Hematopoietic multipotent progenitor cell treated with erythropoietin and hydrocortisone succinate and interleukin-3 and kit ligand, for 4 days (in vitro differentiated cells): ENCODE measurements at regions not wholly inside any gene's neighbourhood (a gene's known extent, or its start where the extent isn't known, plus 50 kb on each side); places are given as distances from the start of the nearest gene placed in this dataset.

Experiments
- DNase-seq: peaks from one replicate; pipeline ENCODE4 v3.0.0-alpha.2; 2015

- no peak for DNase-seq
Observed at GRCh38 chr1:216908126-216908525, 184.9 kb upstream of the ESRRG start.

GRCh38 chr1:216907100-216907499 lies 183.9 kb upstream of the ESRRG start:
- DNase-seq: no peak

DNA sequence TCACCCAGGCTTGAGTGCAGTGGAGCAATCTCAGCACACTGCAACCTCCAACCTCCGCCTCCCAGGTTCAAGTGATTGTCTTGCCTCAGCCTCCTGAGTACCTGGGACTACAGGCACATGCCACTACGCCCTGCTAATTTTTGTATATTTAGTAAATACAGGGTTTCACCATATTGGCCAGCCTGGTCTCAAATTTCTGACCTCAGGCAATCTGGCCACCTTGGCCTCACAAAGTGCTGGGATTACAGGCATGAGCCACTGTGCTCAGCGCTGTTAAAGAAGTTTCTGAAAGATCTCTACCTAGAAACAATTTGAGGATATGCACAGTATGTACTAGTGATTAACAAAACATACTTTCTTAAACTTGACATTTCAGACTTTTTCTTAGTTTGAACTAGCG lies 182.6 kb upstream of the ESRRG start:
- no peak for DNase-seq

GRCh38 chr1:216905137-216905536 lies 181.9 kb upstream of the ESRRG start:
- no peak for DNase-seq

GRCh38 chr1:216904471-216904870 lies 181.2 kb upstream of the ESRRG start:
- no peak for DNase-seq

DNA sequence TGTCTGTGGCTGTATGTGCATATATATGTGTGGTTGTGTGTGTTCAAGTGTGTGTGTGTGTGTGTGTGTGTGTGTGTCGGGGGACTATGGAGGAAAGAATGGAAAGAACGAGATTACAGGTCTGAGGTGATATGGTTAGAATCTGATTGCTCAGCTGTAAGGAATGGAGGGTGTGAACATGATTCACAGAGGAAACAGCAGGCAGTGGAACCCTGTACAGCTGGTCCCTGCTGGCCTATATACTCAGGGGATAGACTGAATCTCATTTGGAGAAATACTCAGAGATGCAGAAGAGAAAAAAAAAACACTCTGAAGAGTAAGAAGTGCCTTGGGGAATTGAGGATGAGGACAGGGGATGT lies 180.1 kb upstream of the ESRRG start:
- DNase-seq: no peak

DNA sequence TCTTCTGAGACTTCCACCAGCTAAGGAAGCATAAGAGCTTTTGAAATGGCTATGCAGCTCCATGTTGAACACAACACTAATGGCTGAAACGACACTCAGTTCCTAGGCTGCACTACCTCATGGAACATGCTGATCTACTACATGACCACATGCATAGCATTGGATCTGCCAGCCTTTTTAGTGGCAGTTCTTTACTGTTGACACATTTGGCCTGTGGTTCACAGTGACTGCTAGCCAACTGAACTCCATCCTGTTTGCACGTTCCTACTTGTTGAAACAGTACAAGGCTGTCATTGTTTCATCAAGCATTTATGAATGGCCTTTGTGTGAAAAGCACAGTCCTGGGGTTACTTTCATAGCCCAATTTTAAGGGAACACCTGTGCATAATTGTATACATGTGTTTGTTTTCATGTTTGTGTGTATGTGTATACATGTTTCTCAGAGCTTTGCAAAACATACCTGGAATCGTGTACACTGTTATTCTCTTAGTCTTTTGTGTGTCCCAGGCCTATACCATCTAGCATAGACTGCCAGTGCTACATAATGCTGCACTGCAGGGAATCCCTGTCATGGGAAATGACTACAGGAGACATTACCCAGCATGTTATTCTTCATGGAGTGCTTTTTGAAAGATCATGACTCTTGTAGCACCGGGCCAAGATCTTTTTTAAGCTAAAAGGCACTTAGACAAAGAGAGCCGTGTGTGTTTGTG lies 179.6 kb upstream of the ESRRG start:
- DNase-seq: no peak

DNA sequence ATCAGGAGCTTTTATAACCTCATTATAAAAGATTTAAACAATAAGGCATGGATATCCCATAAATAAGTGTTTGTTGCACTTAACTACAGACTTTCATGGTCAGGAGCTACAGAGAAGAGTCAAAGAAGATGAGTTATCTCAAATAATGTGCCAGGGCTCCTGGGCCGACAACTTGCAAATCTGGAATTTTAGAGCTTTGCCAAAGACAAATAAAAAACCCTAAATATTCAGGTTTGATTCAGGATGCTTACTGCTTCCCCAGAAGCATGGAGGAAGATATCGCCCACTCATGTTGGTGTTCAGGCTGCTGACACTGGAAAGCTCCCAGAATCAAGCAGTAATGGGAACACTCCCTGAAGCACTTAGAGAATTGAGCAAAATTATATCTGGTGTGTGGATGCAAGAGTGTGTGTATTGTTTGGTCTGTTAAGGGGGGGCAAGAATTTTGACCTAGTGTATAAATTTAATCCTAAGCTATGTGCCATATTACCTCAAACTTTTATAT lies 176.9 kb upstream of the ESRRG start:
- DNase-seq: no peak

DNA sequence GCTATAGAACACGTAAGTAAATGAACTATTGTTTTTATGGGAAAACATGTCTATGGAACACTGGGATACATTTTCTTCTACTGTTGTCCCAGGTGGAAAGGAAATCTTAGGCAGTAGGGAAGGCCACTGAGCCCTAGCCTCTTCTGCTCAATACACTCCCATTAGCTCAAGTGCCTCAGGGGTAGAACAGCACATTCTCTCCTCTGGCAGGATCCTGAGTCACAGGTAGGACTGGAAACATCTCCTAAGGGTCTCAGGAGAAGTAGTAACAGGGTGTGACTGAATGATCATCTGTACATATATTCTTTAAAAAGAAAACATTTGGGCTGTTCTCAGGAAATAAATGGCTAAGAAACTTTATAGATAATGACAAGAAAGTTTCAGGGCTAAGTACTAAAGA lies 175.6 kb upstream of the ESRRG start:
- no peak for DNase-seq

DNA sequence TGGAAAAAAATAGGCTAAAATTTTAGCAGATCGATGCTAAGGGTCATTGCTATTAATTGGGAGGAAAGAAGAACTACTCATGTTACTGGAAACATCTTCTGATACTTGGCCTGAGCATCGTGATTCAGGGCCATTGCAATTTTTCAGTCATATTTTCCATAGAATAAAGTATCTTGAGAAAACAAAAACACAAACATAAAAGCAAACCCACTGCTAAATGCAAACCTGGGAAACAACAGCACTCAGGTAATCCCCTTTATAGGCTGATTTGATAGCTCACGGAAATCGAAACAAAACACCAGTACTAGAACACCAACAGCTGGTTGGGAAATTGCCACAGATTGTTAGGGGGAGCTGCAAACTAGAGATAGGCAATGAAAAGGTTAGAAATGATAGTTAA lies 172.9 kb upstream of the ESRRG start:
- no peak for DNase-seq

GRCh38 chr1:216894494-216894893 lies 171.3 kb upstream of the ESRRG start:
- no peak for DNase-seq

GRCh38 chr1:216892581-216893160 lies 169.4 kb upstream of the ESRRG start:
- no peak for DNase-seq

DNA sequence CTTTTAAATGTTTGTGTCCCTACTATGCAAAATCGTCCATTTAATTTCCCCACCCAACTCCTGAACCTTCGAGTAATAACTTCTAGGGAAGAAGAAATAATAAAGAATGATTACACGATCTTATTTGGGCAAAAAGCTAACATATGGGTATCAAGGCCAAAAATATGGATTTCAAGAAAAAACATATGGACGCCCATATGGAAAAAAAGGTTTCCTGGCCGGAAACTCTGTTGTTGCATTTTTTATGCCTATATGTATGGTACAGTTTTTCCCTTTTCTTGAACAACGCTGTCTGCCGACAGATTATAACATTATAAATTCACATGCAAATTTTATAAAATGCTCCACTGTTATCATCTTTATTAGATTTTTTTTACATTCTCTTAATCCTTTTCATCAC lies 167.6 kb upstream of the ESRRG start:
- DNase-seq: no peak

DNA sequence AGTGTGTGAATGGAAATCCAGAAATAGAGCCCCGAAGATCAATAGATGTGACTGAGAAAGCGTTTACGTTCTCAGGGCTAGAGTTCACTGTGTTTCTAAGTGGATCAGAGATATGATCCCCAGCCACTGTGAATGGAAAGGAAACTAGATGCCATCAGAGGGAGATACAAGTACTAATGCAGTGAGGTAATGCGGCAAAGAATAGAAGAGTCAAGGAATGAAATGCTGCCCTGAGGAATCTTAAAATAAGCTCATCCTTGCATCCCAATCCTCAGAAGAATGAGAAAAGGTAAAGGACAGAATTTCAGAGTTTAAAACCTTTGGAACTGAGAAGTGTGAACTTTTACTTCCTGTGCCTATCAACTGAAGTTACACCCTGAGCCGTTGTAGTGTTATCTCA lies 165.5 kb upstream of the ESRRG start:
- DNase-seq: no peak

GRCh38 chr1:216887032-216887431 lies 163.8 kb upstream of the ESRRG start:
- no peak for DNase-seq

GRCh38 chr1:216884614-216885229 lies 161.5 kb upstream of the ESRRG start:
- DNase-seq: no peak

DNA sequence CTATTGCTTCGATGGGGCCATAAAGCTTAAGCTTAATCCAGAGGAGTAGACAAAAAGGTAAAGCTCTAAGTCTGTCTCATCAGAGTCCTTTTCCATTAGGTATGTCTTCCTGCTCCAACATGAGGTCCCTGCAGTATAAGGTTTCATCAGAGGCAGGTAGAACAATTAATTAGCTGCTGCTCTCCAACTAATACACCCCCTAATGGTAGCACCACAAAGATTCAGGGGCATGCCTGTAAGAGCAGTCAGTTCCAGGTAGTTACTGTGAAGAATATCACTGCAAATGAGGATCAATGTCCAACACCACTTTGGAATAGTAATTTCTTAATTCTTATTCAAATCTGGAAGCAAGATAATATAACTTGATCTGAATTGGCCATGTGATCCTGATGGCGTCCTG lies 160.3 kb upstream of the ESRRG start:
- DNase-seq: no peak

GRCh38 chr1:216881695-216882094 lies 158.5 kb upstream of the ESRRG start:
- DNase-seq: no peak

GRCh38 chr1:216866714-216867113 lies 143.5 kb upstream of the ESRRG start:
- DNase-seq: no peak

DNA sequence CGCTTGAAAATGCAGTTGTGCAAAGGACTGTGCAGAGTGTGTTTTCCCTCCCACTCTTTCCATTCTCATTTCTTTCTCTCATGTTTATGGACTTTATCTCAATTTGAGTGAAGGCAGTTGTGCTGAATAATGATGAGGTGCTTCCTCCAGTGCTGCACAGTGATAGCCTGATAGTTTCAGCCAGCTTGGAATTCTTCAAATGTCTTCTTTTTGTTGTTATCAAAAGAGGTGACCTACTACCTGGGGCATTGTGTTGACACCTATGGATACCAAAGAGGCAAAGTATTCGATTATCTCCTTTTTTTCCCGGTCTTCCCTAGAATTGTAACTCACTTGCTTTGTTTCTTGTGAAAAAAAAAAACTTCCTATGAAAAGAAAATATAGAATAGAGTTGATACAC lies 132.6 kb upstream of the ESRRG start:
- no peak for DNase-seq

DNA sequence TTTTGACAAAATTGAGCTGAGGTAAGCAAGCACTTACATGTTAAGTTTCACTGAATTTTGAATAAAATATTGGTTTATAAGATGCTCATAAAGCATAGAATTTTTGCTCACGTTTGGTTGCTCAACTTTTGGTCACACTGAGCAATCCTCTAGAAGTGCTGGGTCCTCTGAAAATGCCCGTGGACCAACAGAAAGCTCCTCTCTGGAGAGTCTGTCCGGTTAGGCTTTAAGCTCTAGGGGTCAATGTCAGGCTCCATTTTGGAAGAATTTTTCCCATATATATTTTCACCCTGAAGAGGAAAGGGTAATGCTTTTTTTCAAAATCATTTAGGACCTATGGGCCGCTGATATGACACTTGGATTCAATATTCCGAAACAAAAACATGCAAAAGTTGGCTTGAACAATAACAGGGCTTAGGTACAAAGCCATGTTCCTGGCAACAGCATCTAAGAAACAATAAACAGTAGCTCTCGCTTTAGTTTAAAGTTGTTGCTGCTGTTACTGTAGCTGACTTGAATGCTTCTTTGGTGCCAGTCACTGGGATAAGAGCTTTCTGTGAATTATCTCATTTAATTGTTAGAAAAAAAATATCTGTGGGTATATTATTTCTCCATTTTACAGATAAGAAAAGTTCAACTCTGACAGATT lies 131.7 kb upstream of the ESRRG start:
- DNase-seq: no peak

GRCh38 chr1:216851073-216851472 lies 127.8 kb upstream of the ESRRG start:
- no peak for DNase-seq

- DNase-seq: no peak
Observed at GRCh38 chr1:216849146-216849545, 125.9 kb upstream of the ESRRG start.
